CD4-positive, alpha-beta T cell treated with Interleukin-2 at 100 ng/mL for 4 hours (primary cell): ENCODE measurements at regions not wholly inside any gene's neighbourhood (a gene's known extent, or its start where the extent isn't known, plus 50 kb on each side); places are given as distances from the start of the nearest gene placed in this dataset.
"Not testable (repeated sequence)": the region's sequence is repeated elsewhere in the genome, so short reads cannot be mapped to it uniquely, and the experiment has no call there.

Experiments
- DNase-seq: peaks from one replicate; pipeline ENCODE4 v3.0.0-alpha.2; 2020; ENCODE audit warnings: low spot score

DNA sequence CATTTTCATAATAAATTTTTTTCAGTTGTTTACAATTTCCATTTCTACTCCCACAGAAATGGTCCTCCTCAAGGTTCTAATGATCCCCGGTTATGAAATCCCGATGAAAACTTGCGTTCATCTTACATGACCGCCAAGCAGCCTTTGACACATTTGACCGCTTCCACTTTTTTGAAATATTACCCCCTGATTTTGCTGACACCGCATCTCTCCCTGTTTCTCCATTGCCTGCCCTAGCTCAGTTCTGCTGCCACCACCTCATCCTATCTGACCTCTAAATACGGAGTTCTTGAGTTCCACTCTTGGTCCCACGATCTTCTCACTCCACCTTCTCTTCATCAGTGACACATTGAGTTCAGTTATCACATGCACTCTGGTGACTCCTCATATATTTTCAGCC, 74.1 kb downstream of the SLC35B3 start:
- no peak for DNase-seq

DNA sequence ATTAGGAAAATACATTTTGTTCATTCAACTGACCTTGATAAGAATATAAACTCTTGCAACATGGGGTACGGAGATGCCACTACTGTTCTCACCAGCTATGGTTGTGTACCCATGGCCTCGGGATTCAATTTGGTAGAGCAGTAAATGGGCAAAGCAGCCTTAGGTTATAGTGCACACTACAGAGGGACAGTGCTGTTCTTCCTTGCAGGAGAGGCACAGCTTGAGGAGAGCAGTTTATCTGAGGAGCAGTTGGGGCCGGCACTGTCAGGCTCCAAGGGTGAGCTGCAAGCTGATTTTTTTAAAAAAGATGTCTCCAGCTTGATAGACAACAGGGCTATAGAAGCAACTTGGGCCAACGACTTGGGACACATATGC, 82.4 kb downstream of the SLC35B3 start:
- no peak for DNase-seq

DNA sequence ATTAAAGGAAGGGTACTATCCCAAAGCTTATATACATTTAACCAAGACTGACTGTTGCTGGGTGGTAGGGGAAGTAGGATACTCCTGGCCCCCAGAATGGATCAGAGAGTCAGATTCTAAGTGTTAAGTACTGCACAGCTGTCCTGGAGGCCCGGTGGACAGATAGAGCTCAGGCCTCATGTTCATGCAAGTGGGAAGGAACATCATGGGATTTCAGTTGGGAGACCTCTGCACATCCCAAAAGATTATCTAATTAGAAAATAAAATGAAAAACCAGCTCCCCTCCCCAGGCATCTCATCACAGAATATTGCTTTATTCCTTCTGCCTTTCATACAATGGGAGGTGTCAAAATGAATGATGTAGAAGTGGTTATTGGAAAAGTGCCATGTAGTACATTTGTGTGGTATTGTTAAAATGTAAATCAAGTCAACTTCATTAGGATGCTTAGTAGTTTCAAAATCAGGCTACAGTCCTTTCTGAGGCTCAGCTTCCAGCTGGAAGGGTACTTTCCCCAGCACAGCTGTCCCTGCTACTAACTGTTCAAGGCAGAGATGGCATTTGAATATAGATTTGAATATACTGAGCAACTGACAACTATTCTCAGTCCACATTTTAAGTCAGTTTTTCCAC, 82.9 kb downstream of the SLC35B3 start:
- DNase-seq, result no peak

DNA sequence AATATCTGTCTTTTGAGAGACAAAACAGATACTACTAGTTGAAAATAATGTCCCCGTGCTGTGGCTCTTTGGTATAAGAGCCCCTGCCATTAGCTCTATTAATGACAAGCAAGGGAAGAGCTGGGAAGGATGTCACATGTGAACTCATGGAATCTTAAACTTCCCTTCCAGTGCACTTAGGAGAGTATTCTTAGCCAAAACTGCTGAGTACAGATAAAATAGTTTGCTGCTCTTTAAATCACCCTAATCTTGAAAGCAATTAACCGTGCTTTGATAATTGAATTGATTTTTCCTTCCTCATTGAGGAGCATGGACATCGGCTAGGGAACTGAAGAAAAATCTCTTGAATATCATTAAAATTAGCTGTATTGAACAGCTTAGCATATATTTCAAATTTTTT, 91.7 kb downstream of the SLC35B3 start:
- DNase-seq, result no peak

DNA sequence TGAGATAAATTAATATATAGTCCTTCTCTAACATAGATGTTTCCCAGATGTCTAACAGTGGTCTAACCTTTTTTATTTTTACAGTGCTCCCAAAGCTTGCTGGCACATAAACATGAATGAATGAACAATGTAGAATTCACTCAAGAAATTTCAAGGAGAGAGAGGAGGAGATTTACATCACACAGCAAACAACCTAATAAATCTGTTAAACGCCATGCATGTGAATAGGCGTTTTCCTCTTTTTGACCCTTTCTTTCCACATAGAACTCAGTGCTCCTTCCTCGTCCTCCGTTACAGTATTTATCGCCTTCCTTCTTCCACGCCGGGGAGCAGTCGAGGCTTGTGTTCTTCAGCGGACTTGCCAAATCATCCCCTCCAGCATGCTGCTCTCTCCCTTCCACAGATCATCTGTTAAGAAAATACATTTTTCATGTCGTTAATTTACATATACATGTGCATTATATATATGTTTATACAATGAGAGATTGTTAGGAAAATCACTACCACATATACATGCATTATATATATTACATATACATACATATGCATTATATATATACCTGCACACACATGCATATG, 93.0 kb downstream of the SLC35B3 start:
- no peak for DNase-seq

DNA sequence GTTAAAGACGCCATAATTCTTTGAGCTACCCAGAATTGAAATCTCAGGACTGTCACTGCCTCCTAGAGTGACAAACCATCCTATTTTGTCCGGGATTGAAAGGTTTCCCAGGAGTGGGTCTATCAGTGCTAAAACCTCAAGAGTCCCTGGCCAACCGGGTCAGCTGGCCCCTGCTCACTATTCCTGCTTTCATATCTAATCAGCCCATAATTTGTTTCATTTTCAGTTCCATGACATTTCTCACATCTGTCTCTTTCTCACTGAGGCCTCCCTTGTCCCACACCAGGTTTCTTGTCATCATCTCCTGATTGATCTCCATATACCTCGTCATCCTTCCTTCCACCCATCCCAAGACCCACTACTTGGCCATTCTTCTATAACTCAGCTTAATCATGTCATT, 98.2 kb downstream of the SLC35B3 start:
- DNase-seq, result no peak

DNA sequence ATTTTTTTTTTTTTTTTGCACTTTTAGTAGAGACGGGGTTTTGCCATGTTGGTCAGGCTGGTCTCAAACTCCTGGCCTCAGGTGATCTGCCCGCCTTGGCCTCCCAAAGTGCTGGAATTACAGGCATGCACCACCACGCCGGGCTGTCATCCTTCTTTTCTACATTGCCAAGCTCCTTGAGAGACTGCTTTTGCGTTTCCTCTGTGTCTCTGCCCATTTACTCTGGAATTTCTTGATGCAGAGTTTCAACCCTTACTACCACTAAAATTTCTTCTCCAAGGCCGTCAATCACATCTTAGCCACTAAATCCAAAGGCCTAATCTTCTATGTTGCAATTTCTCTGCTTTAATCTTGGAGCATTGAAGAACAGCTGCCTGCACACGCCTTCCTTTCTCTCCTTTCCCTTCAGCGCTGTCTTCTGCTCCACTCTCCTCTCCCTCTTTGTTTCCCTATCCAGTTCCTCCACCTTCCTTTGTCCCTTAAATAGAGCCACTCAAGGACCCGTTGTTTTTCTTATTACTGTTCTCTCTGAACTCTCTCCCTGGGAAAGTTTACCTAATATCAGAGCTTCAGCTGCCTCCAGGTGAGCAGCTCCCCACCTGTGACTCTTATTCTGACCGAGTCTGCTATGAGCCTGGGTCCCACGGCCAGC, 98.8 kb downstream of the SLC35B3 start:
- no peak for DNase-seq

DNA sequence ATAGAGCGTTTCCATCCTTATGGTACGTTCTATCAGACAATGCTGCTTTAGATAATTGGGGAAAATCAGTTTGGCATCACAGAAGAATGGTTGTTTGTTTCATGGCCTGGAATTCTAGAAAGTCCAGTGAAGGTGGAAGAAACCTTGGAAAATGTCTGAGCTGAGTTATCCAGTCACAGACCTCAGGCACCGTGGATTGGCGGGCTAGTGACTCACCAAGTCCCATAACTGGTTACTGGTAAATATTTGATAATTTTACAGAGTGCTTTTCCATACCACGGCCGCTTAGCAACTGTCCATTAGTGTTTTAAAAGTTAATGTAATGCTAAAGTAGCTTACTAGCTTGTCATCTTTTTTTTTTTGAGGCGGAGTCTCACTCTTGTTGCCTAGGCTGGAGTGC, 99.4 kb downstream of the SLC35B3 start:
- no peak for DNase-seq

DNA sequence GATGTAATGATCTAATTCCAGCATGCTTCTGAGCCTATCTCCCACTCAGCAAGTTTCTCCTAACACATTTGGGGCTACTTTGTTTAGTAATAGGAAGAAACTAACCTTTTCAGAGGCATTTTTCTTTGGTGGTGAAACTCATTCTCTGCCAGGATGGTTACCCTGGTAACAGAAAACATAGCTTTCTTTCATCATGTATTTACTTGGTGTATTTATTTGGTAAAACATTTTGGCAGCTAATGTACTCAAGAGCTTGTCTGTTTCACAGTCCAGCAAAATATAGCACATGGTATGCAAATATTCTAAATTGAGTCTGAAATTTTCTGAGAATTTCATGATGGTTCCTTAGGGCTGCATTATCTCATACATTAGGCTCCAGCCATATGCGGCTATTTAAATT, 100.0 kb downstream of the SLC35B3 start:
- DNase-seq, result no peak

DNA sequence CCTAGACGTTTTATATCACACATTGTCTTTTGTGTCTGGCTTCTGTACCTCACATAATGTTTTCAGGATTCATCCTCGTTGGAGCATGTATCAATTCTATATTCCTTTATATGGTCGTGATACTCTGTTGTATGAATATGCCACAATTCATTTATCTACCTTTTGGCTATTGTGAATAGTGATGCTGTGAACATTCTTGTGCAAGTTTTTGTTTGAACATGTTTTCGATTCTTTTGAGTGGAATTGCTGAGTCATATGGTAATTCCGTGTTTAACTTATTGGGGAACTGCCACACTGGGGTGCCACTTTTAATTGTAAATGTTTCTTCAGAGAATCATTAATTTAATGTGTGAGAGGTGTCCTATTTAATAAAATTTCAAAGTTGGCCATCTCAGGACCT, 101.2 kb downstream of the SLC35B3 start:
- no peak for DNase-seq

DNA sequence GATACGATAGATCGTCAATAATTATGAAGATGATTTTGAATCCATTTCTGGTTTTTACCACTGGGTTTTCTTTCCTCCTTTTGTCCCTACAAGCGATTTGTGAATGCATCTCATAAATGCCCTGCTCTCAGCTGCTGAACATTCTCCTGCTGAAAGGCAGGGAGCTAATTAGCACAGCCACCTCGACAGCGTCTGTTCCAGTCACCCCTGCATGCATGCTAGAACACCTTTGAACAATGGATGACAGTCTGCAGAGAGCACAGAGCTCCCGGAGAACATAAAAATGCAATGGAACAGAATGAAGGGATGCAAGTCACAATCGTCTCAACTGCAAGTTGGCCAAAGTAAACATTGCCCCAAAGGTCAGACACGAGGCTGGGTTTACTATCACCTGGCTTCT, 105.8 kb downstream of the SLC35B3 start:
- no peak for DNase-seq

DNA sequence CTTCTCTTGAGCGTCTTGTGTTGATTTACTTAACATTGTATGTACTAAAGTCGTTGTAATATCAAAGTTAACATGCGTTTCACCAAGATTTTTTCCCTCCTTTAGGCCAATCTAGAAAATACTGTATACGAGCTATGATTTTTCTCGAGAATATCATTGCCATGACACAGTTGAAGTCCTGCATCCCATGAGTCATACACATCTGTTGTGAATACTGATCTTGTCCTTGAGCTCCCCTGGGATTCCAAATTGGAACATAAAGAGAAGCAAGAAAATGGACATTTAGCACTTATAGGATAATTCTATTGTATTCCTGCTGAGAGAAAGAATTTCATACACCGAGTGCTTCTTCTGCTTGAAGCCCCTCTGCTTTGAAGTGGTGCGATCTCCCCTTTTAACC, 109.6 kb downstream of the SLC35B3 start:
- DNase-seq, result no peak

DNA sequence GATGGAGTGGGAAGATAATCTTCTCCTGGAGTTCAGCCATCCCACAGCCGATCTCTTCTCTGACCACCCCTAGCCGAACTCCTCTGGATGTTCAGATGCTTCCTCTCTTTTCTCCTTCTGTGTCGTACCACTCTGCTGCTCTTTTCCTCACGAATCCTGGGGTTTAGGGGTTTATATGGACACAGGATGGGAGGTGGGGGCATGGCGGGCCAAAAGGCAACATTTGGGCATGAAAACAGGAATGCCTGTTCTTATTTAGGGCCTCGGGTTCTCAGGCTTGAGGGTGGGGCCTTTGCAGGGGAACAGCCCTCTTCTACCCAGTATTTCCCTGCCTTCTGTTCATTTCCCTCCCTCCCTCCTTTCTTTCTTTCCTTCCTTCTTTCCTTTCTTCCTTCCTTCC, 112.7 kb downstream of the SLC35B3 start:
- DNase-seq, result no peak

DNA sequence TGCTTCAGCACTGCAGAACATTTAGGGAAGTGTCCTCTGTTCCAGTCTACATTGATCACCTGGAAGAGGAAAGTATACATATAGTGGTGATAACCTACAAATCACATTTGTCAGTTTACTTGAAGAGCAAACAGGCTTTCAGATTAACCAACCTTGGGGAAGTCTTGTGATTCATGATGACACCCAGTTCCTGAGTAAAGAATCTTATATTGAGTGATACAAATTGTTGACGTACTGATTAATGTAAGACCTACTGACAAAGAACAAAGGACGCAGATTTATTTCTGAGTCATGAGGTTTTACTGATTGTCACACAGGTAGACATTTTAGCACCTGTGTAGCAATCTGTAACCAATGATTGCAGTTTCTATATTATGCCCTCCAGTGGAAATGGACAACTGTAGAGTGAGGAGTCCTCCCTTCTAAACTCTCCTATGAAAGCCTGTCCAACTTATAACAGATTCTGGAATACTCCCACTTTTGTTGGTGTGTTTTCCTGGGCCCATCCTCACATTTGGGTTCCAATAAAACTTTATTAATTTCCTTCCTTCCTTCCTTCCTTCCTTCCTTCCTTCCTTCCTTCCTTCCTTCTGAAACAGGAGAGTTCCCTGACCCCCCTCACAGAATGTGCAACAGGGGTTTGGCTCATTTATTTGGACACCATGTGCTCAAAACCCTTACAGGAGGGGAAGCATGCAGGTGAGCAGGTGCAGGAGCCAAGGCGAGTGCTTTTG, 113.5 kb downstream of the SLC35B3 start:
- no peak for DNase-seq

DNA sequence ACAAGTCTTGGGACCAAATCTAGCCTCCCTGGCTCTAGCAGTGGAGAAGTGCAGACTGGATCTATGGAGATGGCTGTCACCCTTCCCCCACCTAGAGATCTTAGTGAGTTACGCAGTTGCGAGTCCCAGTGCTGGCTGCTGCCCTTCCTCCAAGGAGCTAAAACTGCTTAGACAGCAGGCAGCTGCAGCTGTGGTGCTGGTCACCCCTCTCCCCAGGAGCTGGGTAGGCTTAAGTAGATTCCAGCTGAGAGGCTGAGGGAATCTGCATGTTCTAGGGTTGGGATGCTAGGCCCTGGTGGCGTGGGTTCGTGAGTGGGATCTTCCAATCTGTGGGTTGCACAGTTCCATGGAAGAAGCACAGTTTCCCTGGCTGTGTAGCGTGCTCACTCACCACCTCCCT, 120.2 kb downstream of the SLC35B3 start:
- DNase-seq, result no peak

DNA sequence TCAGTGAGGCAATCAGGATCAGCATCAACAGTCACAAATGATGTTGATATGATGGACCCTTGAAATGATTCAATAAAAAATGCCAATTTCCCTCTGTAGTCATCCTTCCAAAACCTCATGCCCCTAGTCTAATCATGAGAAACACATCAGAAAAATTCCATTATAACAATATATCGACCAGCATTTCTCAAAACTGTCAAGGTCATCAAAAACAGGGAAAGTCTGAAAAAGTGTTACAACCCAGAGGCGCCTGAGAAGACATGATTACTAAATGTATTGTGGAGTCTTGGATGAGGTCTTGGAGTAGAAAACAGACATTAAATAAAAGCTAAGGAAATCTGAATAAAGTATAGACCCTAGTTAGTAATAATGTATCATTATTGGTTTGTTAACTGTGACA, 133.8 kb downstream of the SLC35B3 start:
- DNase-seq, result no peak

DNA sequence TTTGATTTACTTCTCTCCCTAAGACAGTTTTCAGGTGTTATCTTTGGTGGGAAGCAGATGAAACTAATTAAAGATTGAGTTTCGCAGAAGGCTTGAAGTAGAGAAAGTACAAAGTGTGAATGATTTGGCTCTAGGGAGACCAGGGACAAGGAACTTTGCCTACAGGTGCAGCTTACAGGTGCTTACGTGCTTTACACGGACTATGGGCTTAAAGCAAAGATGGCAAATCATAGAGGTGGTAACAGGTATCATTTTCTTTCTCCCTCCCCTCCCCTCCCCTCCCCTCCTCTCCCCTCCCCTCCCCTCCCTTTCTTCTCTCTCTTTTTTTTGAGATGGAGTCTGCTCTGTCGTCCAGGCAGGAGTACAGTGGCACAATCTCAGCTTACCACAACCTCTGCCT, 136.3 kb downstream of the SLC35B3 start:
- DNase-seq, result no peak

DNA sequence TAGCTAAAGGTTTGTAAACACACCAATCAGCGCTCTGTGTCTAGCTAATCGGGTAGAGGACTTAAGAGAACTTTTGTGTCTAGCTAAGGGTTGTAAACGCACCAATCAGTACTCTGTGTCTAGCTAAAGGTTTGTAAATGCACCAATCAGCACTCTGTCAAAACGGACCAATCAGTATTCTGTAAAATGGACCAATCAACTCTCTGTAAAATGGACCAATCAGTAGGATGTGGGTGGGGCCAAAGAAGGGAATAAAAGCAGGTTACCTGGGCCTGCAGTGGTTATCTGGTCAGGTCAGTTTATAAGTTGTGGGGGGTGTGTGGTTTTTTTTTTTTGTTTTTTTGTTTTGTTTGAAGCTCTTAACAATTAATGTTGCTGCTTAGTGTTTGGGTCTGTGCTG, 152.4 kb downstream of the SLC35B3 start:
- not testable (repeated sequence) for DNase-seq

DNA sequence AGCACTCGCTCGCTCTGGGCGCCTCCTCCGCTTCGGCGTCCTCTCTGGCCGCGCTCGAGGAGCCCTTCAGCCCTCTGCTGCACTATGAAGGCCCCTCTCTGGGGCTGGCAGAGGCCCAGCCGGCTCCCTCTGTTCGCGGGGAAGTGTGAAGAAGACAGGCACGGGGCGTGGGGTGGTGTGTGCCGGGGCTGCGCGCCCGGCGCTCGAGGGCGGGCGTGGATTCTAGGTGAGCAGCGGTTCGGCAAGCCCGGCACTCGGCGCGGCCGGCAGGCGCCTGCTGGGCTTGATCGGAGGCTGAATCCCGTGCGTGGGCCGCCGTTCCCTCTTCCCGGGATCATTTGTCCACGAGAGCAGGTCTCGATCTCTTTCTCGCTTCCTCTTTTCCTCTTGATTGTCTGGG, 153.0 kb downstream of the SLC35B3 start:
- no peak for DNase-seq

DNA sequence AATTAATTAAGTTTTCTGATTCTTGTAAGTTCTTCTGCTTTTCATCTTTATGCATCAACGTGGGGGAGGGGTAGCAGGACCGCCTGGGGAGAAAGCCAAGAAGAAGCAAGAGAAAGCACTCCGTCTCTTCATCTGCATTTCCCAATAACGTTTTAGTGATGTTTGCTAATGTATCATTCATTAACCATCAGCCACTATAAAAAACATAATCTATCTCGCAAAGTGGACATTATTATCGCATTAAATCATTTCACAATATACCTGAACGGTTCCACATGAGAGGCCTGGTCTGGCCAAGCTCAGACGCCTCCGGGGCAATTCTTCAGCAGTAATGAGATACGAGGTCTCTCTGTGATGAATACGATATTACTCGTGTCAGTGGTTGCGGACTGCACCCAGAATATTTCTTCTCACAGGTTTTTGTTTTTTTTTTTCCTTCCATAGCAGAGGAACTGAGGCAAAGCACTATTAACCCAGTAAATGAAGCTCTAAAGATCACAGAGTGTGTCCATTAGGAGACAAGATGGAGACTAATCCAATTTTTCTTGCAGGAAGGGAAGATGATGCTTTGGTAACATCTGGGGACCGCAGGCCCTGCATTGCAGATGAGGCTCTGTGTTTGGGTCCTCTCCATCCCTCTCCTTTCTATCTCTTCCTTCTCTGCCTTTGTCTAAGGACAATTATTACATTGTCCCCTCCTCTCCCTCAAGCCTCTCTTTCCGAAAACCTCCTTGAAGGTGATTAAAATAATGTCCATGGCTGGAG, 156.1 kb downstream of the SLC35B3 start:
- no peak for DNase-seq

DNA sequence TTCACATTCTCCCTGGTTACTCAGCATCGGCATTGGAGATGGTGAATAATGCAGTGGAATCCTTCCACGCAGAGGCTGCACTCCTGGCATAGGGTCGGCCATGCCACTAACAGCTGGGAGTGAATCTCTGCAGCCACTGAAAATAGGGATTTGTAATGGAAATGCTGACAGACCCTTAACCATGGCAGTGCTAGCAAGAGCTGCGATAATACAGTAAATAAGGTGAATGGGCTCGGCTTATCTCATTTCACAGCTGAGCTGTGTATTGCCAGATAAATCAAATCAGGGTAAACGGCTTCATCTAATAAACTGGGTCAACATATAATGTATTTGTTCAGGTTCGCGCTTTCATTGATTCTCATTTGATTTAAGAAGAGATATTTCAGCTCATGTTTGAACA, 156.8 kb downstream of the SLC35B3 start:
- DNase-seq, result no peak

DNA sequence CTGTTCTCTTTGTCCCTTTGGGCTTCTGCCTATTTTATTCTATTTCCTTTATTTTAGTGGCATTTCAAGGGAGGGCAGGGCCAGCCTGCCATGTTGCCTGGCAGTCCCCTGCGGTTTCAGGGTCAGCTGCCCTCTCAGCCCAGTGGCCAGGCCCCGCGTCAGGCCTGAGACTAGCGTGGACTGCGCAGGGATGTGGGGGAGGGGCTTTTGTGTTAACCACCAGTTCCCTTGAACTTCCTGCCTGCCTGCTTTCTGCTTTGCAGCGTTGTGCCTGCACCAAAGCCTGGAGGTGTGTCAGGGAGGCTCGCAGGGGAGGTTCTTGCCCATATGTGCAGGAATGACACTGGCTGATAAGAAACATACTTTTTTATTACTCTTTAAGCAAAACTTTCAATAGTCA, 157.6 kb downstream of the SLC35B3 start:
- no peak for DNase-seq

DNA sequence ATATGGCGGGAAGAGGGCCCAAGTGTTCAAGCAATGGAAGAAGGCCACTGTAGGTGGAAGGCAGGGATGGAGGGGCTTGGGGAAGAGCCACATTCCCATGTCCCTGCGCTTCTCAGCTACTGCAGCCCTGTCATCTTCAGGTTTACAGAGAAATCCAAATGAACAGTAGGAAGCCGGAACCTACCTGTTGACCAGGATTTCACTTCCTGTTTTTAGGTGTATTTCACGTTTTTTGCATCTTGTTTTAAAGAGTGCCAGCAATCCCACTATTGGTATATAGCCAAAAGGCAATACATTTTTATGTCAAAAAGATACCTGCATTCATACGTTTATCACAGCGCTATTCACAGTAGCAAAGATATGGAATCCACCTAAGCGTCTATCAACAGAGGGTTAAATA, 159.2 kb downstream of the SLC35B3 start:
- no peak for DNase-seq
